HG02981 (cell line): ENCODE measurements at regions not wholly inside any gene's neighbourhood (a gene's known extent, or its start where the extent isn't known, plus 50 kb on each side); places are given as distances from the start of the nearest gene placed in this dataset.

ENCODE experiments used
- ATAC-seq: cut with Tn5 transposase; IDR thresholded peaks from one replicate; pipeline ENCODE4 v1.9.1; 2021; ENCODE audit warnings: mild to moderate bottlenecking, moderate library complexity; ENCODE audit not compliant: unreplicated experiment

GRCh38 chr4:96887857-96888256, 1048.0 kb downstream of the PDHA2 start:
- no peak for ATAC-seq

GRCh38 chr4:96894621-96895020, 1054.7 kb downstream of the PDHA2 start:
- ATAC-seq, result no peak

GRCh38 chr4:96895826-96896225, 1055.9 kb downstream of the PDHA2 start:
- ATAC-seq, result no peak

GRCh38 chr4:96912716-96913115, 1072.8 kb downstream of the PDHA2 start:
- ATAC-seq, result no peak

GRCh38 chr4:96913441-96914080, 1073.7 kb downstream of the PDHA2 start:
- ATAC-seq, result no peak

- no peak for ATAC-seq
These were observed 1076.8 kb downstream of the PDHA2 start for GRCh38 chr4:96916711-96917110.

GRCh38 chr4:96936886-96937285, 1097.0 kb downstream of the PDHA2 start:
- ATAC-seq, result no peak

- no peak for ATAC-seq
These were observed 1106.7 kb downstream of the PDHA2 start for GRCh38 chr4:96946552-96946951.

- no peak for ATAC-seq
These were observed 1112.7 kb downstream of the PDHA2 start for GRCh38 chr4:96952610-96953009.

- ATAC-seq, result no peak
These were observed 1115.3 kb downstream of the PDHA2 start for GRCh38 chr4:96955226-96955625.

- no peak for ATAC-seq
These were observed 1115.8 kb downstream of the PDHA2 start for GRCh38 chr4:96955691-96956090.

- no peak for ATAC-seq
These were observed 1129.6 kb downstream of the PDHA2 start for GRCh38 chr4:96969455-96969854.

GRCh38 chr4:96972920-96973319, 1133.0 kb downstream of the PDHA2 start:
- ATAC-seq, result no peak

- ATAC-seq, result no peak
These were observed 1134.4 kb downstream of the PDHA2 start for GRCh38 chr4:96974295-96974694.

GRCh38 chr4:96983830-96984229, 1143.9 kb downstream of the PDHA2 start:
- ATAC-seq, result no peak

GRCh38 chr4:96986816-96987215, 1146.9 kb downstream of the PDHA2 start:
- ATAC-seq, result no peak

- ATAC-seq, result no peak
These were observed 1151.2 kb downstream of the PDHA2 start for GRCh38 chr4:96991083-96991482.

GRCh38 chr4:96992443-96992842, 1150.8 kb downstream of the STPG2 start:
- no peak for ATAC-seq

- ATAC-seq, result no peak
These were observed 1149.7 kb downstream of the STPG2 start for GRCh38 chr4:96993560-96993959.

- ATAC-seq, result no peak
These were observed 1139.6 kb downstream of the STPG2 start for GRCh38 chr4:97003715-97004114.

- no peak for ATAC-seq
These were observed 1130.0 kb downstream of the STPG2 start for GRCh38 chr4:97013309-97013708.

GRCh38 chr4:97013711-97014110, 1129.6 kb downstream of the STPG2 start:
- ATAC-seq, result no peak

- no peak for ATAC-seq
These were observed 1128.0 kb downstream of the STPG2 start for GRCh38 chr4:97015301-97015700.
